ENCODE measurements at regions not wholly inside any gene's neighbourhood (a gene's known extent, or its start where the extent isn't known, plus 50 kb on each side); places are given as distances from the start of the nearest gene placed in this dataset.

DNA sequence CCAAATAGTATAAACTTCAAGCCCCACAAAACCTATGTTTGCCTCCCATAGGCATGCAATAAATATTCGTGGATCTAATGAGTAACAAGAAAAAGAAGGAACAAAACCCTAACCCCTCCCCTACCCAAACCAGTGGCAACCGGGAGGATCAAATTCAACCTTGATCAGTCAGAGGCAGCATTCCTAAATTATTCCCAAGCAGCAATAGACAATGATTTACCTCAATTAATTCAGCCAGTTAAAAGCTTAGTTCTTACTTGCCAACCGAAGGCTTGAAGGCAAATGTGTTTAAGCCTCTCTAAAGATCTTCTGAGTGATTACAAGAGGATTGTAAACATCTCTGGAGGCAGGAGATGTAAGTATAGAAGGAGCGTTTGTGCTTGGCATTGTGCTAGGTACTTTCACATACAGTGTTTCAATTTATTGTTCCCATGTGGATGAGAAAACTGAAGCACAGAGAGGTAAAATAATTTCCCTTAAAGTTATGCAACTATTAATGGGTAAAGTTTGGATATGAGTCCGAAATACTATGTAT is 197.7 kb downstream of the MTX2 start:
- Histone ChIP-seq H3K79me2 (ENCODE audit: control insufficient read depth, insufficient read depth, low read length) (no peaks in the 10 kb centered on the region), H2BK15ac (replicated peaks; ENCODE audit: low read depth) (no peak overlapping the region), H4K8ac (ENCODE audit: low read depth, low read length) (no peak overlapping the region), H3K56ac (ENCODE audit: low read length) (no peak overlapping the region), H3K18ac (ENCODE audit: low read length) (no peak overlapping the region), H3K27me3 (ENCODE audit: insufficient read depth, low read length, poor library complexity) (no peaks in the 10 kb centered on the region), H2BK120ac (ENCODE audit: low read depth, low read length) (no peak overlapping the region), H3K4me2 (ENCODE audit: low read length) (no peak overlapping the region), H3K36me3 (ENCODE audit: control insufficient read depth, insufficient read depth, low read length) (no peaks in the 10 kb centered on the region), H3K4me3 (ENCODE audit: low read length) (no peak overlapping the region), H4K5ac (ENCODE audit: low read length) (no peak overlapping the region), H3K9ac (ENCODE audit: low read length) (no peak overlapping the region), H2BK5ac (ENCODE audit: low read length) (no peak overlapping the region), H2AK5ac (ENCODE audit: low read length) (no peak overlapping the region), H3K27ac (ENCODE audit: low read depth, low read length) (no peak overlapping the region), H3K4ac (ENCODE audit: low read depth, low read length) (no peak overlapping the region), H3K79me1 (ENCODE audit: low read length) (no peaks in the 10 kb centered on the region), H3K23ac (ENCODE audit: low read length) (no peak overlapping the region), H3K4me1 (ENCODE audit: control insufficient read depth, low read depth, low read length) (no peaks in the 10 kb centered on the region)
- no CpG with 5 or more reads among the region's 5 CpGs for WGBS (ENCODE audit: extremely low coverage, insufficient coverage, low lambda C conversion rate)
- no peak for DNase-seq

- Histone ChIP-seq H3K36me3 (ENCODE audit: control insufficient read depth, insufficient read depth, low read length) (no peaks in the 10 kb centered on the region), H4K8ac (ENCODE audit: low read depth, low read length) (no peak overlapping the region), H3K23ac (ENCODE audit: low read length) (no peak overlapping the region), H3K4me3 (ENCODE audit: low read length) (no peak overlapping the region), H2BK15ac (replicated peaks; ENCODE audit: low read depth) (no peak overlapping the region), H3K27ac (ENCODE audit: low read depth, low read length) (no peak overlapping the region), H3K79me1 (ENCODE audit: low read length) (no peaks in the 10 kb centered on the region), H3K27me3 (ENCODE audit: insufficient read depth, low read length, poor library complexity) (no peaks in the 10 kb centered on the region), H3K18ac (ENCODE audit: low read length) (no peak overlapping the region), H4K5ac (ENCODE audit: low read length) (no peak overlapping the region), H3K4me1 (ENCODE audit: control insufficient read depth, low read depth, low read length) (no peaks in the 10 kb centered on the region), H3K56ac (ENCODE audit: low read length) (no peak overlapping the region), H3K79me2 (ENCODE audit: control insufficient read depth, insufficient read depth, low read length) (no peaks in the 10 kb centered on the region), H2AK5ac (ENCODE audit: low read length) (no peak overlapping the region), H2BK5ac (ENCODE audit: low read length) (no peak overlapping the region), H3K4me2 (ENCODE audit: low read length) (no peak overlapping the region), H3K9ac (ENCODE audit: low read length) (no peak overlapping the region), H3K4ac (ENCODE audit: low read depth, low read length) (no peak overlapping the region), H2BK120ac (ENCODE audit: low read depth, low read length) (no peak overlapping the region)
- WGBS (ENCODE audit: extremely low coverage, insufficient coverage, low lambda C conversion rate), result no CpG with 5 or more reads among the region's 6 CpGs
- no peak for DNase-seq
Observed at GRCh38 chr2:176467595-176467994, 198.4 kb downstream of the MTX2 start.

GRCh38 chr2:176468457-176469113 is 199.3 kb downstream of the MTX2 start:
- no peaks in the 10 kb centered on the region for H3K79me1 ChIP-seq (ENCODE audit: low read length)
- no peak overlapping the region for H2BK5ac ChIP-seq (ENCODE audit: low read length)
- no peak overlapping the region for H3K9ac ChIP-seq (ENCODE audit: low read length)
- no peak overlapping the region for H3K4me3 ChIP-seq (ENCODE audit: low read length)
- H3K56ac ChIP-seq (ENCODE audit: low read length), result no peak overlapping the region
- no peaks in the 10 kb centered on the region for H3K4me1 ChIP-seq (ENCODE audit: control insufficient read depth, low read depth, low read length)
- no peak overlapping the region for H2BK120ac ChIP-seq (ENCODE audit: low read depth, low read length)
- no peak overlapping the region for H2AK5ac ChIP-seq (ENCODE audit: low read length)
- no peak overlapping the region for H4K5ac ChIP-seq (ENCODE audit: low read length)
- no peaks in the 10 kb centered on the region for H3K36me3 ChIP-seq (ENCODE audit: control insufficient read depth, insufficient read depth, low read length)
- H3K27me3 ChIP-seq (ENCODE audit: insufficient read depth, low read length, poor library complexity), result no peaks in the 10 kb centered on the region
- no peak overlapping the region for H3K18ac ChIP-seq (ENCODE audit: low read length)
- no peak overlapping the region for H3K23ac ChIP-seq (ENCODE audit: low read length)
- no peak overlapping the region for H2BK15ac ChIP-seq (replicated peaks; ENCODE audit: low read depth)
- H3K4me2 ChIP-seq (ENCODE audit: low read length), result no peak overlapping the region
- DNase-seq, result no peak
- WGBS (ENCODE audit: extremely low coverage, insufficient coverage, low lambda C conversion rate), result no CpG with 5 or more reads among the region's 4 CpGs
- no peak overlapping the region for H3K4ac ChIP-seq (ENCODE audit: low read depth, low read length)
- H4K8ac ChIP-seq (ENCODE audit: low read depth, low read length), result no peak overlapping the region
- no peaks in the 10 kb centered on the region for H3K79me2 ChIP-seq (ENCODE audit: control insufficient read depth, insufficient read depth, low read length)
- no peak overlapping the region for H3K27ac ChIP-seq (ENCODE audit: low read depth, low read length)

- no peaks in the 10 kb centered on the region for H3K36me3 ChIP-seq (ENCODE audit: control insufficient read depth, insufficient read depth, low read length)
- no peak overlapping the region for H3K23ac ChIP-seq (ENCODE audit: low read length)
- H2AK5ac ChIP-seq (ENCODE audit: low read length), result no peak overlapping the region
- H2BK5ac ChIP-seq (ENCODE audit: low read length), result no peak overlapping the region
- H3K79me1 ChIP-seq (ENCODE audit: low read length), result no peaks in the 10 kb centered on the region
- DNase-seq, result no peak
- H4K8ac ChIP-seq (ENCODE audit: low read depth, low read length), result no peak overlapping the region
- H3K4me1 ChIP-seq (ENCODE audit: control insufficient read depth, low read depth, low read length), result no peaks in the 10 kb centered on the region
- no peak overlapping the region for H4K5ac ChIP-seq (ENCODE audit: low read length)
- H3K27me3 ChIP-seq (ENCODE audit: insufficient read depth, low read length, poor library complexity), result no peaks in the 10 kb centered on the region
- H3K4ac ChIP-seq (ENCODE audit: low read depth, low read length), result no peak overlapping the region
- WGBS (ENCODE audit: extremely low coverage, insufficient coverage, low lambda C conversion rate), result no CpG with 5 or more reads among the region's 4 CpGs
- no peak overlapping the region for H2BK15ac ChIP-seq (replicated peaks; ENCODE audit: low read depth)
- no peak overlapping the region for H3K9ac ChIP-seq (ENCODE audit: low read length)
- H2BK120ac ChIP-seq (ENCODE audit: low read depth, low read length), result no peak overlapping the region
- H3K56ac ChIP-seq (ENCODE audit: low read length), result no peak overlapping the region
- H3K4me3 ChIP-seq (ENCODE audit: low read length), result no peak overlapping the region
- H3K18ac ChIP-seq (ENCODE audit: low read length), result no peak overlapping the region
- no peak overlapping the region for H3K27ac ChIP-seq (ENCODE audit: low read depth, low read length)
- H3K79me2 ChIP-seq (ENCODE audit: control insufficient read depth, insufficient read depth, low read length), result no peaks in the 10 kb centered on the region
- no peak overlapping the region for H3K4me2 ChIP-seq (ENCODE audit: low read length)
Observed at GRCh38 chr2:176470713-176471112, 201.5 kb downstream of the MTX2 start.

- H3K79me2 ChIP-seq (ENCODE audit: control insufficient read depth, insufficient read depth, low read length), result no peaks in the 10 kb centered on the region
- H3K79me1 ChIP-seq (ENCODE audit: low read length), result no peaks in the 10 kb centered on the region
- H3K36me3 ChIP-seq (ENCODE audit: control insufficient read depth, insufficient read depth, low read length), result no peaks in the 10 kb centered on the region
- H4K5ac ChIP-seq (ENCODE audit: low read length), result no peak overlapping the region
- no peak overlapping the region for H3K23ac ChIP-seq (ENCODE audit: low read length)
- no peaks in the 10 kb centered on the region for H3K27me3 ChIP-seq (ENCODE audit: insufficient read depth, low read length, poor library complexity)
- no peak overlapping the region for H3K4ac ChIP-seq (ENCODE audit: low read depth, low read length)
- no peak overlapping the region for H3K9ac ChIP-seq (ENCODE audit: low read length)
- H4K8ac ChIP-seq (ENCODE audit: low read depth, low read length), result no peak overlapping the region
- no peak overlapping the region for H2BK5ac ChIP-seq (ENCODE audit: low read length)
- no peak overlapping the region for H3K27ac ChIP-seq (ENCODE audit: low read depth, low read length)
- no peaks in the 10 kb centered on the region for H3K4me1 ChIP-seq (ENCODE audit: control insufficient read depth, low read depth, low read length)
- no peak for DNase-seq
- H3K4me2 ChIP-seq (ENCODE audit: low read length), result no peak overlapping the region
- no peak overlapping the region for H2AK5ac ChIP-seq (ENCODE audit: low read length)
- no peak overlapping the region for H2BK15ac ChIP-seq (replicated peaks; ENCODE audit: low read depth)
- WGBS (ENCODE audit: extremely low coverage, insufficient coverage, low lambda C conversion rate), result no CpG with 5 or more reads among the region's 2 CpGs
- H3K4me3 ChIP-seq (ENCODE audit: low read length), result no peak overlapping the region
- no peak overlapping the region for H3K18ac ChIP-seq (ENCODE audit: low read length)
- H2BK120ac ChIP-seq (ENCODE audit: low read depth, low read length), result no peak overlapping the region
- no peak overlapping the region for H3K56ac ChIP-seq (ENCODE audit: low read length)
Observed at GRCh38 chr2:176471949-176472348, 202.7 kb downstream of the MTX2 start.

DNA sequence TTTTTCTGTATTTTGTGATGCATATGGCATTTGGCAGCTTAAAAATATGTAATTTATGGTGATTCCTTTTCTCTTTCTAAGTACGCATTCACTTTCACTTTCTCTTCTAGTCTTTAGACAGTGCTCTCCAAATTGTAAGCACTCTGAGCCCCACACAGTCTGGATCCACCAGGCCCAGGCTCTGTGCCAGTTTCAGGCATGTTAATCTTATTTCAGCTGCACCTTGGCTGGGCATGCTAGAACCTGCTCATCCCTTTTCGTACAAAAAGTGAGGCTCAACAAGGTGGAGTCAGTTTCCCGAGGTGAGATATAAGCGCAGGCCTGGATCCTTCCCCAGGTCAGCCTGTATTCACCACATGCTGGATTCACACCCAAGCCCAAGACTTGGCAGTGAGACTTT is 203.9 kb downstream of the MTX2 start:
- no peaks in the 10 kb centered on the region for H3K79me2 ChIP-seq (ENCODE audit: control insufficient read depth, insufficient read depth, low read length)
- no peak overlapping the region for H2BK15ac ChIP-seq (replicated peaks; ENCODE audit: low read depth)
- no peak overlapping the region for H3K4me3 ChIP-seq (ENCODE audit: low read length)
- H2AK5ac ChIP-seq (ENCODE audit: low read length), result no peak overlapping the region
- no peak for DNase-seq
- H3K4me1 ChIP-seq (ENCODE audit: control insufficient read depth, low read depth, low read length), result no peaks in the 10 kb centered on the region
- no CpG with 5 or more reads among the region's 4 CpGs for WGBS (ENCODE audit: extremely low coverage, insufficient coverage, low lambda C conversion rate)
- H3K18ac ChIP-seq (ENCODE audit: low read length), result no peak overlapping the region
- H4K8ac ChIP-seq (ENCODE audit: low read depth, low read length), result no peak overlapping the region
- no peak overlapping the region for H3K56ac ChIP-seq (ENCODE audit: low read length)
- no peak overlapping the region for H3K4me2 ChIP-seq (ENCODE audit: low read length)
- no peak overlapping the region for H3K27ac ChIP-seq (ENCODE audit: low read depth, low read length)
- no peak overlapping the region for H2BK5ac ChIP-seq (ENCODE audit: low read length)
- H3K23ac ChIP-seq (ENCODE audit: low read length), result no peak overlapping the region
- H2BK120ac ChIP-seq (ENCODE audit: low read depth, low read length), result no peak overlapping the region
- no peaks in the 10 kb centered on the region for H3K27me3 ChIP-seq (ENCODE audit: insufficient read depth, low read length, poor library complexity)
- H3K36me3 ChIP-seq (ENCODE audit: control insufficient read depth, insufficient read depth, low read length), result no peaks in the 10 kb centered on the region
- no peak overlapping the region for H4K5ac ChIP-seq (ENCODE audit: low read length)
- no peak overlapping the region for H3K4ac ChIP-seq (ENCODE audit: low read depth, low read length)
- H3K9ac ChIP-seq (ENCODE audit: low read length), result no peak overlapping the region
- no peaks in the 10 kb centered on the region for H3K79me1 ChIP-seq (ENCODE audit: low read length)
